ENCODE measurements at regions not wholly inside any gene's neighbourhood (a gene's known extent, or its start where the extent isn't known, plus 50 kb on each side); places are given as distances from the start of the nearest gene placed in this dataset.

DNA sequence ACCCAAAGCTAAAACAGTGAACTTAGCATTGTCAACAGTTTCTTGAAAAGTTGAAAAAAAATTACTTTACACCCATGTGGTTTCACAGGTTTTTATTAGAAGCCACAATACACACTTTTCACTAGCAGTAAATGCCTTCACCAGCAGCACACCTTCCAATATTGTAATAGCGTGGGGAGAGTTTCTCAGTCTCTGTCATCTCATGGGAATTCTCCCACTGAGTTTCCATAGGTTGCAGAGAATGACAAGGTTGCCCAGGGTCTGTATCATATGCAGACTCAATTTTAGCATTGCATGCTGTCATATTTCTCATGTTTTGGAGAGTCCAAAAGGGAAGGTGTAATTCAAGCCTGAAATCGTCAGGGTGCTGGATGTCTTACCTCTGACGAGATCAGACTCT is 486.1 kb upstream of the TENM3 start:
- SMC1A ChIA-PET (ENCODE audit: uncharacterized antibody, unreplicated experiment), result interaction anchor here (0.6 to 1.6 kb wide), 3 partner anchors 75 to 579 kb away, joined by 3 to 8 read pairs (median 3); no protein-coding TSS in a partner anchor
- Histone ChIP-seq H2AFZ (ENCODE audit: control insufficient read depth, low read depth, low read length) (no peak overlapping the region), H3K9ac (ENCODE audit: control insufficient read depth, insufficient read depth, low read length) (no peak overlapping the region), H3K9me3 (replicated peaks; ENCODE audit: control insufficient read depth, insufficient read depth, low read length) (no peaks in the 10 kb centered on the region), H3K27ac (ENCODE audit: control insufficient read depth, insufficient read depth) (no peak overlapping the region), H3K27me3 (replicated peaks in 1 of 2; ENCODE audit: control insufficient read depth in 2 of 2, insufficient read depth in 2 of 2, low read length in 1 of 2) (no peaks in the 10 kb centered on the region), H3K4me1 (ENCODE audit: control insufficient read depth, insufficient read depth, low read length) (no peaks in the 10 kb centered on the region), H3K79me2 (ENCODE audit: control insufficient read depth, insufficient read depth, low read length) (no peaks in the 10 kb centered on the region), H4K20me1 (ENCODE audit: control insufficient read depth, insufficient read depth) (no peaks in the 10 kb centered on the region), H3K4me2 (ENCODE audit: control insufficient read depth, insufficient read depth) (no peak overlapping the region), H3K4me3 (no peak overlapping the region), H3K36me3 (ENCODE audit: control insufficient read depth in 2 of 2, insufficient read depth in 2 of 2, low read length in 1 of 2) (no peaks in the 10 kb centered on the region)
- TF ChIP-seq, protein P1, sequence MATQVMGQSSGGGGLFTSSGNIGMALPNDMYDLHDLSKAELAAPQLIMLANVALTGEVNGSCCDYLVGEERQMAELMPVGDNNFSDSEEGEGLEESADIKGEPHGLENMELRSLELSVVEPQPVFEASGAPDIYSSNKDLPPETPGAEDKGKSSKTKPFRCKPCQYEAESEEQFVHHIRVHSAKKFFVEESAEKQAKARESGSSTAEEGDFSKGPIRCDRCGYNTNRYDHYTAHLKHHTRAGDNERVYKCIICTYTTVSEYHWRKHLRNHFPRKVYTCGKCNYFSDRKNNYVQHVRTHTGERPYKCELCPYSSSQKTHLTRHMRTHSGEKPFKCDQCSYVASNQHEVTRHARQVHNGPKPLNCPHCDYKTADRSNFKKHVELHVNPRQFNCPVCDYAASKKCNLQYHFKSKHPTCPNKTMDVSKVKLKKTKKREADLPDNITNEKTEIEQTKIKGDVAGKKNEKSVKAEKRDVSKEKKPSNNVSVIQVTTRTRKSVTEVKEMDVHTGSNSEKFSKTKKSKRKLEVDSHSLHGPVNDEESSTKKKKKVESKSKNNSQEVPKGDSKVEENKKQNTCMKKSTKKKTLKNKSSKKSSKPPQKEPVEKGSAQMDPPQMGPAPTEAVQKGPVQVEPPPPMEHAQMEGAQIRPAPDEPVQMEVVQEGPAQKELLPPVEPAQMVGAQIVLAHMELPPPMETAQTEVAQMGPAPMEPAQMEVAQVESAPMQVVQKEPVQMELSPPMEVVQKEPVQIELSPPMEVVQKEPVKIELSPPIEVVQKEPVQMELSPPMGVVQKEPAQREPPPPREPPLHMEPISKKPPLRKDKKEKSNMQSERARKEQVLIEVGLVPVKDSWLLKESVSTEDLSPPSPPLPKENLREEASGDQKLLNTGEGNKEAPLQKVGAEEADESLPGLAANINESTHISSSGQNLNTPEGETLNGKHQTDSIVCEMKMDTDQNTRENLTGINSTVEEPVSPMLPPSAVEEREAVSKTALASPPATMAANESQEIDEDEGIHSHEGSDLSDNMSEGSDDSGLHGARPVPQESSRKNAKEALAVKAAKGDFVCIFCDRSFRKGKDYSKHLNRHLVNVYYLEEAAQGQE (IDR thresholded peaks at IDR 0.05; ENCODE audit: low read depth, low read length), result no peak
- TF ChIP-seq MEF2B (IDR thresholded peaks at IDR 0.05; ENCODE audit: partially characterized antibody, poor library complexity, severe bottlenecking) (peak; percentile 54), ZNF24 (IDR thresholded peaks at IDR 0.05) (no peak), MTA2 (IDR thresholded peaks at IDR 0.05; ENCODE audit: low read depth) (peak; percentile 26; the same call in 1 of the 2 replicates), SIN3A (IDR thresholded peaks at IDR 0.05; ENCODE audit: low read depth, low read length) (no peak), SREBF2 (IDR thresholded peaks at IDR 0.05; ENCODE audit: low read length) (no peak), IKZF1 (conservative IDR thresholded peaks at IDR 0.05) (0 out of 2 replicates have a peak, but pooled peaks have one; percentile 15), IKZF2 (IDR thresholded peaks at IDR 0.05) (peak in 1 of 2 experiments; percentile 20; a peak in 1 of 4 replicates), SP1 (IDR thresholded peaks at IDR 0.05; ENCODE audit: low read depth, low read length) (no peak)
- TF ChIP-seq, protein P2, sequence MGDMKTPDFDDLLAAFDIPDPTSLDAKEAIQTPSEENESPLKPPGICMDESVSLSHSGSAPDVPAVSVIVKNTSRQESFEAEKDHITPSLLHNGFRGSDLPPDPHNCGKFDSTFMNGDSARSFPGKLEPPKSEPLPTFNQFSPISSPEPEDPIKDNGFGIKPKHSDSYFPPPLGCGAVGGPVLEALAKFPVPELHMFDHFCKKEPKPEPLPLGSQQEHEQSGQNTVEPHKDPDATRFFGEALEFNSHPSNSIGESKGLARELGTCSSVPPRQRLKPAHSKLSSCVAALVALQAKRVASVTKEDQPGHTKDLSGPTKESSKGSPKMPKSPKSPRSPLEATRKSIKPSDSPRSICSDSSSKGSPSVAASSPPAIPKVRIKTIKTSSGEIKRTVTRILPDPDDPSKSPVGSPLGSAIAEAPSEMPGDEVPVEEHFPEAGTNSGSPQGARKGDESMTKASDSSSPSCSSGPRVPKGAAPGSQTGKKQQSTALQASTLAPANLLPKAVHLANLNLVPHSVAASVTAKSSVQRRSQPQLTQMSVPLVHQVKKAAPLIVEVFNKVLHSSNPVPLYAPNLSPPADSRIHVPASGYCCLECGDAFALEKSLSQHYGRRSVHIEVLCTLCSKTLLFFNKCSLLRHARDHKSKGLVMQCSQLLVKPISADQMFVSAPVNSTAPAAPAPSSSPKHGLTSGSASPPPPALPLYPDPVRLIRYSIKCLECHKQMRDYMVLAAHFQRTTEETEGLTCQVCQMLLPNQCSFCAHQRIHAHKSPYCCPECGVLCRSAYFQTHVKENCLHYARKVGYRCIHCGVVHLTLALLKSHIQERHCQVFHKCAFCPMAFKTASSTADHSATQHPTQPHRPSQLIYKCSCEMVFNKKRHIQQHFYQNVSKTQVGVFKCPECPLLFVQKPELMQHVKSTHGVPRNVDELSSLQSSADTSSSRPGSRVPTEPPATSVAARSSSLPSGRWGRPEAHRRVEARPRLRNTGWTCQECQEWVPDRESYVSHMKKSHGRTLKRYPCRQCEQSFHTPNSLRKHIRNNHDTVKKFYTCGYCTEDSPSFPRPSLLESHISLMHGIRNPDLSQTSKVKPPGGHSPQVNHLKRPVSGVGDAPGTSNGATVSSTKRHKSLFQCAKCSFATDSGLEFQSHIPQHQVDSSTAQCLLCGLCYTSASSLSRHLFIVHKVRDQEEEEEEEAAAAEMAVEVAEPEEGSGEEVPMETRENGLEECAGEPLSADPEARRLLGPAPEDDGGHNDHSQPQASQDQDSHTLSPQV (IDR thresholded peaks at IDR 0.05), result no peak
- no peak for ATAC-seq
- FAIRE-seq, result no peak
- WGBS (ENCODE audit: insufficient coverage, insufficient replicate concordance, low lambda C conversion rate, missing lambda C conversion rate), result 3% methylated on average over 3 of the region's 3 CpGs
- no TSS peak for BruUV-seq (replicated peaks)
- CTCF ChIA-PET, result no interaction called here
- DNase-seq (ENCODE audit: low read depth, low spot score), result no peak
- POLR2A ChIA-PET, result no interaction called here
- intact Hi-C loops (cut with micrococcal nuclease; ENCODE audit: unreplicated experiment) (no loop called here), in situ Hi-C loops (cut with MboI) (no loop called here)
- RAD21 ChIA-PET (ENCODE audit: unreplicated experiment), result interaction anchor here (1.1 kb wide), 1 partner anchor 36 kb away, joined by 3 read pairs; no protein-coding TSS in a partner anchor

Data from GM12878 (cell line).